Ascending aorta (tissue), 2 donors: ENCODE measurements at regions not wholly inside any gene's neighbourhood (a gene's known extent, or its start where the extent isn't known, plus 50 kb on each side); places are given as distances from the start of the nearest gene placed in this dataset.

Experiments
- DNase-seq, 2 donors: peaks; one replicate each; pipeline ENCODE4 v3.0.0-alpha.2; 2019; ENCODE audit warnings: low spot score in 2 of 2
- H3K27ac ChIP-seq, 2 donors: fragments of 200-600 bp; sonication (generic); one replicate each; pipeline ENCODE4 v1.5.1; 2016 to 2017; ENCODE audit warnings: mild to moderate bottlenecking in 1 of 2
- H3K27me3 ChIP-seq: fragments of 200-600 bp; sonication (generic); one replicate; pipeline ENCODE4 v1.5.1; 2017
- H3K36me3 ChIP-seq, 2 donors: fragments of 200-600 bp; sonication (generic); one replicate each; pipeline ENCODE4 v1.5.1; 2016
- H3K4me1 ChIP-seq, 2 donors: fragments of 200-600 bp; sonication (generic); one replicate each; pipeline ENCODE4 v1.5.1; 2016 to 2017; ENCODE audit warnings: mild to moderate bottlenecking in 1 of 2
- H3K4me3 ChIP-seq, 2 donors: fragments of 200-600 bp; sonication (generic); one replicate each; pipeline ENCODE4 v1.5.1; 2016 to 2017; ENCODE audit warnings: mild to moderate bottlenecking in 1 of 2
- H3K9me3 ChIP-seq, 2 donors: fragments of 200-600 bp; sonication (generic); one replicate each; pipeline ENCODE4 v1.5.1; 2016
- CTCF ChIP-seq, 3 experiments: fragments of 200-600 bp in 2 of 3; fragments of 450-650 bp in 1 of 3; sonication (generic) in 2 of 3; IDR thresholded peaks; one replicate each; pipeline ENCODE4 v1.5.1; 2016 to 2019; ENCODE audit warnings: antibody characterized with exemption in 3 of 3, mild to moderate bottlenecking in 1 of 3, moderate library complexity in 1 of 3
- intact Hi-C: fragments of 100-400 bp; cut with DNase I; formaldehyde crosslinking; loops from one replicate; pipeline ENCODE4 v1.15.1; 2023

GRCh38 chr10:132467464-132468149, 70.0 kb upstream of the INPP5A start:
- no peak for DNase-seq
- Histone ChIP-seq H3K4me1 (peaks cover 24 to 42% of the 10 kb centered on the region in 2 donors), H3K27ac (peak overlapping the region; percentile 96 to 98), H3K4me3 (no peak overlapping the region), H3K27me3 (no peaks in the 10 kb centered on the region), H3K9me3 (peaks cover 0 to 4% of the 10 kb centered on the region in 2 donors), H3K36me3 (no peaks in the 10 kb centered on the region)
- intact Hi-C loops: no loop called here
- TF ChIP-seq CTCF (IDR thresholded peaks at IDR 0.05): no peak

- no peak for DNase-seq
- Histone ChIP-seq H3K27ac (peak overlapping the region in 1 of 2 donors; percentile 96), H3K36me3 (no peaks in the 10 kb centered on the region), H3K27me3 (no peaks in the 10 kb centered on the region), H3K4me1 (peaks cover 24 to 41% of the 10 kb centered on the region in 2 donors), H3K4me3 (no peak overlapping the region), H3K9me3 (peaks cover 0 to 4% of the 10 kb centered on the region in 2 donors)
- no peak for TF ChIP-seq CTCF (IDR thresholded peaks at IDR 0.05)
- intact Hi-C loops: no loop called here
Measured at GRCh38 chr10:132468216-132468615, 69.4 kb upstream of the INPP5A start.

GRCh38 chr10:132468651-132469050, 68.9 kb upstream of the INPP5A start:
- Histone ChIP-seq H3K27ac (no peak overlapping the region), H3K4me1 (peaks cover 19 to 38% of the 10 kb centered on the region in 2 donors), H3K27me3 (no peaks in the 10 kb centered on the region), H3K36me3 (no peaks in the 10 kb centered on the region), H3K4me3 (no peak overlapping the region), H3K9me3 (peaks cover 0 to 4% of the 10 kb centered on the region in 2 donors)
- DNase-seq: no peak
- intact Hi-C loops: no loop called here
- no peak for TF ChIP-seq CTCF (IDR thresholded peaks at IDR 0.05)

GRCh38 chr10:132469197-132469884, 68.2 kb upstream of the INPP5A start:
- DNase-seq: no peak
- intact Hi-C loops: no loop called here
- peak overlapping the region in 1 of 2 donors; percentile 37 for H3K27ac ChIP-seq
- H3K4me3 ChIP-seq: no peak overlapping the region
- no peak for TF ChIP-seq CTCF (IDR thresholded peaks at IDR 0.05)
- H3K9me3 ChIP-seq: peaks cover 0 to 4% of the 10 kb centered on the region in 2 donors
- H3K36me3 ChIP-seq: no peaks in the 10 kb centered on the region
- H3K4me1 ChIP-seq: peaks cover 16 to 31% of the 10 kb centered on the region in 2 donors
- no peaks in the 10 kb centered on the region for H3K27me3 ChIP-seq

GRCh38 chr10:132470410-132471124, 67.0 kb upstream of the INPP5A start:
- TF ChIP-seq CTCF (IDR thresholded peaks at IDR 0.05): no peak
- Histone ChIP-seq H3K4me1 (peaks cover 8 to 19% of the 10 kb centered on the region in 2 donors), H3K27ac (no peak overlapping the region)

More at GRCh38 chr10:132470410-132471124, 67.0 kb upstream of the INPP5A start:
- Histone ChIP-seq H3K4me3 (no peak overlapping the region), H3K36me3 (no peaks in the 10 kb centered on the region), H3K27me3 (no peaks in the 10 kb centered on the region), H3K9me3 (peaks cover 0 to 4% of the 10 kb centered on the region in 2 donors)
- no peak for DNase-seq
- intact Hi-C loops: no loop called here
